ENCODE measurements at regions not wholly inside any gene's neighbourhood (a gene's known extent, or its start where the extent isn't known, plus 50 kb on each side); places are given as distances from the start of the nearest gene placed in this dataset.
"Not testable (repeated sequence)": the region's sequence is repeated elsewhere in the genome, so short reads cannot be mapped to it uniquely, and the experiment has no call there.

- not testable (repeated sequence) for DNase-seq
Measured at GRCh38 chr16:21536740-21537139, 62.6 kb upstream of the METTL9 start.

DNA sequence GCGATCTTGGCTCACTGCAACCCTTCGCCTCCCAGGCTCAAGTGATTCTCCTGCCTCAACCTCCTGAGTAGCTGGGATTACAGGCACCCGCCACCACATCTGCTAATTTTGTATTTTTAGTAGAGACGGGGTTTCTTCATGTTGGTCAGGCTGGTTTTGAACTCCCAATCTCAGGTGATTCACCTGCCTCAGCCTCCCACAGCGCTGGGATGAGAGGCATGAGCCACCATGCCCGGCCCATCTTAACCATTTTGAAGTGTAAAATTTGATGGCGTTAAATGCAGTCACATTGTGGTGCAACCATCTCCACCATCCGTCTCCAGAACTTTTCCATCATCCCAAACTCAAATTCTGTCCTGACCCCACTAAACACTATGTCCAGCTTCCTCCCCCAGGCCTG is 61.8 kb upstream of the METTL9 start:
- DNase-seq, result not testable (repeated sequence)

DNA sequence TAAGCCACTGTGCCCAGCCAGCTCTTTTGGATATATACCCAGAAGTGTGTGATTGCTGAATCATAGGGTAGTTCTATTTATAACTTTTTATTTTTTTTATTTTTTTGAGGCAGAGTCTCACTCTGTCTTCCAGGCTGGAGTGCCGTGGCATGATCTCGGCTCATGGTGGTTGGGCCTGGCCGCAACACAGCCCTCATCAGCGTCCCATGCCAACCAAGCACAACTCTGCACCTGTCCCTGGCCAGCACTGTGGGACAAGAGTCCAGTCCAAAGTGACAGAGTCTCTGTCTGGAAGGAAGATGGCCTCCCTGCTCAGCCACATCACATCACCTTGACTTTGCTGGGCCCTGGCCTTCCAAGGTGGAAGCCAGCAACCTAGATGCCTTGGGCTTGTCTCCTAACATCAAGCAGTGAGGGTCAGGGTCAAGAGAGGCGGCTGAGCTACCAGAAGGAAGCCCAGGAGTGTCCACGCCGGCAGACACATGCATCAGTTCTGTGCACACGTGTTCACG is 60.2 kb upstream of the METTL9 start:
- DNase-seq, result not testable (repeated sequence)

- DNase-seq, result not testable (repeated sequence)
Measured at GRCh38 chr16:21540770-21541433, 58.5 kb upstream of the METTL9 start.

DNA sequence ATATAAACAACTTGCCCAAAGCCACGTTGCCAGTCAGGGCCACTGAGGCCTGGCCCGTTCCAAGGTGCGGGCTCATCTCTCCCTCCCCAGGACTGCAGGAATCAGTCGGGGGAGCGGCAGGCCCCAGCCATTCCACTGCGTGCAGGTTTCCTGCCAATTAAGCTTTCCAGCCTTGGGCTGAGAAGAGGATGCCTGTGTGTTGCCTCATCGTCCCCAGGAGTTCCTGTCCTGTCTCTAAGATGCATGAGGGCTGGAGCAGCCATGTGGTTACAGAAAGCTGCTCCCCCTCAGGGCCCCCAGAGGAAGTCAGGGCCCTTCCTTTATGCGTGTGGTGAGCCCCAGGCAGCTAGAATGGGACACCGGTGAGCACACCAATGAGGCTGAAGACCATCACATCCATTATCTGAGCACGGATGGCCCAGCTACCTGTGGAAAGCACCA is 57.7 kb upstream of the METTL9 start:
- DNase-seq, result not testable (repeated sequence)

DNA sequence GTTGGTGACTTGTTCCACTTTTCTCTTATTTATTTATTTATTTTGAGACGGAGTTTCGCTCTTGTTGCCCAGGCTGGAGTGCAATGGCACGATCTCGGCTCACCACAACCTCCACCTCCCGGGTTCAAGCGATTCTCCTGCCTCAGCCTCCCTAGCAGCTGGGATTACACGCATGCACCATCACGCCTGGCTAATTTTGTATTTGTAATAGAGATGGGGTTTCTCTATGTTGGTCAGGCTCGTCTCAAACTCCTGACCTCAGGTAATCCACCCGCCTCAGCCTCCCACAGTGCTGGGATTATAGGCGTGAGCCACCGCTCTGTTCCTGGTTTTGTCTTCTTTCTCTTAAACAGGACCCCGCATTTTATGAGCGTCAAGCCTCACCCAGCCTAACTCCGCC is 57.3 kb upstream of the METTL9 start:
- DNase-seq, result not testable (repeated sequence)

DNA sequence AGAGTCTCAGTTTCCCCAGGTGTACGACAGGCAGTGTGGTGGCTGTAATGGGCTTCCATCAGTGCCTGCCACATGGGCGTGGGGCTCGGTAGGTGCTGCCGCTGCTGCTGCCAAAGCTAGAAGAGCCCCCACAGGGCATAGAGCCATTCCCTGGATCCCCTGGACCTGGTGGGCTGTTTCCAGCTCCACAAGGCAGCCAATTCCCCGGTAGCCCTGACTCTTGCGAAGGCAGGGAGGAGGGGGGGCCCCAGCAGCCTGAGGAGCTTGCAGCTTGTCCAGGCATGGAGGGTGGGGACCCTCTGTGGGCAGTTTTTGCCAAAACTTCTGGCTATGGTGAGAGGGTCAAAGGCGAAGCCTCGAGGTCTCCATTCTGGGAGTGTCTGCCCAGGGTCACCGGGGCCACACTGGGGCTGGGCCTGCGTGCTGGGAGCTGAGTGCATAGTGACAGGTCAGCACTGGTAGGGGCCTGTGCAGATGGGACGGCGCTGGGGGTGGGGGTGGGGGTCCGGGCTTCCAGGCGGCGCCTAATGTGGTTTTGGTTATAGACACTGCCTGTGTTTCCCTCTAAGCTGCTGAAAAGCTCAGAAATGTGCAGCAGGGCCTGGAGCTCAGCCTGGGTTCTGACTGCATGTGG is 56.8 kb upstream of the METTL9 start:
- DNase-seq, result not testable (repeated sequence)

DNA sequence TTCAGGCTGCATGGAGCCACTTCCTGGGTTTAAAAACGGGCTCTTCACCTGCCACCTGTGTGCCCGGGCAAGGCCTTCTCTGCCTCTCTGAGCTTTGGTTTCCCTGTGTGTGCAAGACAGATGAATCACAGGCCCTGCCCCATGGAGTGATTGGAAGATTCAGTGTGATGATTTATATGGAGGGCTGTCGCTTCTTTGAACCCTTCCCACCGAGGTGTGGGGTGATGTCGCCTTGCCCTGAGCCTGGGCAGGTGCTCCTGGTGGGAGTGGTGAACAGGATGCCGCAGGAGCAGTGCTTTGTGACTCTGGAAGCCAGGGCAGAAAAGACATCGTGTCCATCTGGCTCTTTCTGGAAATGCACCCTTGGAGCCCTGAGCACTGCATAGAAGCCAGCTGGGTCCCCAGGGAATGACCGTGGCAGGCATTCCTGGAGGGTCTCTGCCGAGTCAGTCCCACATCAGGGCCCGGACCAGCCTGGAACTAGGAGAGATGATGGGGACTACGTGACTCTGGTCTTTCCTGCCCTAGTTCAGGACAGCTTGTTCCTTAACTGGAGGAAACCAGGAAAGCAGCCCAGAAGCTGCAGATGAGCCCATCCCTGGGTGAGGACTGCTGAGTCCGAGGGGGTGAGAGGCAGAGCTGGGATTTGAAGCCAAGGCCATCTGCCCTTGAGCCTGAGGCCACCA is 56.1 kb upstream of the METTL9 start:
- not testable (repeated sequence) for DNase-seq

GRCh38 chr16:21545664-21546326 is 53.6 kb upstream of the METTL9 start:
- not testable (repeated sequence) for DNase-seq

DNA sequence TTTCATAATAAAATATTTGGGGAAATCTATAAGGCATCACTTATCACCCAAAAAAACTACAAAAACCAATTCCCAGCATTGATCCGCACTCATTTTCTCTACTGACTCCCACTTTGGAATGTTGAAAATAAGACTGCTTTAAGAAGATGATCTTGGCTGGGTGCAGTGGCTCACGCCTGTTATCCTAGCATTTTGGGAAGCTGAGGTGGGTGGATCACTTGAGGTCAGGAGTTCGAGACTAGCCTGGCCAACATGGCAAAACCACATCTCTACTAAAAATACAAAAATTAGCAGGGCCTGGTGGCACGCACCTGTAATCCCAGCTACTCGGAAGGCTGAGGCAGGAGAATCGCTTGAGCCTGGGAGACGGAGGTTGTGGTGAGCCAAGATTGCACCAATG is 50.0 kb upstream of the METTL9 start:
- DNase-seq, result not testable (repeated sequence)

All from NCI-H226 (cell line).